Mucosa of stomach (tissue), 1 donor: ENCODE measurements at regions not wholly inside any gene's neighbourhood (a gene's known extent, or its start where the extent isn't known, plus 50 kb on each side); places are given as distances from the start of the nearest gene placed in this dataset.

Source experiments
- H3K27me3 ChIP-seq: one replicate; pipeline ENCODE4 v1.7.0; 2013; ENCODE audit warnings: mild to moderate bottlenecking, low read length; ENCODE audit not compliant: control insufficient read depth, insufficient read depth
- H3K36me3 ChIP-seq: one replicate; pipeline ENCODE4 v1.7.0; 2013; ENCODE audit warnings: low read length; ENCODE audit not compliant: control insufficient read depth, insufficient read depth
- H3K4me1 ChIP-seq: one replicate; pipeline ENCODE4 v1.7.0; 2013; ENCODE audit warnings: mild to moderate bottlenecking, low read length; ENCODE audit not compliant: control insufficient read depth, insufficient read depth
- H3K4me3 ChIP-seq: one replicate; pipeline ENCODE4 v1.7.0; 2013; ENCODE audit warnings: low read length
- H3K9ac ChIP-seq: one replicate; pipeline ENCODE4 v1.7.0; 2013; ENCODE audit warnings: mild to moderate bottlenecking, low read length, moderate library complexity
- H3K9me3 ChIP-seq: one replicate; pipeline ENCODE4 v1.7.0; 2013; ENCODE audit warnings: mild to moderate bottlenecking, low read length, moderate library complexity; ENCODE audit not compliant: control insufficient read depth
- donor health status: Pancreatic carcinoma.

DNA sequence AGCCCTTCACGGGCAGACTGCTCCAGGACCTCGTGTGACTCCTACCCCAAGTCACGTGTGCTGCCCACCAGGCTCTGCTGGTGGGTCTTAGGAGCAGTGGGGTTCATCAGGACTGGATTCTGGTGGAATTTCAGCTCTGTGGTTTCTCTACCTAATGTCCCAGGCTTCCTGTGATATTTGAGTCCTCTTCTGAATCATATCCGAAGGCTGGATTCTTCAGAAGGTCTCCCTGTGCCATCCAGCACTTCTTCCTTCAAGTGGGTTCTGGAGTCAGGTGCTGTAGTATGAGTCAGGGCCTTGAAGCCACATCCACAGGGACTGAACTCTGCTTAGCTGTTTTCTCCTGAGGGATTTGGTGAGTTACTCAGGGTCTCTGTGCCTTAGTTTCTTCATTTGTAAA, 850.2 kb upstream of the CELF4 start:
- Histone ChIP-seq H3K36me3 (no peaks in the 10 kb centered on the region), H3K9me3 (no peaks in the 10 kb centered on the region), H3K27me3 (no peaks in the 10 kb centered on the region), H3K4me1 (no peaks in the 10 kb centered on the region), H3K4me3 (no peak overlapping the region), H3K9ac (no peak overlapping the region)

DNA sequence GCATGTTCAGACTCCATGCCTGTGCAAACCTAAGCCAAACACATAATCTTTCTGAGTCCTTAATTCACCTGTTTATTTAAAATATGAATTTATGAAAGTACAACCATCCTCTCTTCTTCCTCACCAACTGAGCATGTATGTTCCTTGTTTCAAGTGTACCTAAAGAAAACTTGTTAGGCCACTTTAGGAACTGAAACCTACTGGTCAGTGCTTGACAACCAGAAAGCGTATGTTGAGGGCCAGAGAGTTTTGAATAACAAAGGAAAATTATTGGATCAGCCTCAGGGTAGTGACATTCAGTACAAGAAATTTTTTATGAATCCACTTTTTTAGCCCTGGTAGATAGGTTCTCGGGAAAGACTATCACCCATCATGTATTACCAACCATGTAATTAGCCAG, 847.6 kb upstream of the CELF4 start:
- Histone ChIP-seq H3K27me3 (no peaks in the 10 kb centered on the region), H3K9me3 (no peaks in the 10 kb centered on the region), H3K9ac (no peak overlapping the region), H3K4me1 (no peaks in the 10 kb centered on the region), H3K4me3 (no peak overlapping the region), H3K36me3 (no peaks in the 10 kb centered on the region)

DNA sequence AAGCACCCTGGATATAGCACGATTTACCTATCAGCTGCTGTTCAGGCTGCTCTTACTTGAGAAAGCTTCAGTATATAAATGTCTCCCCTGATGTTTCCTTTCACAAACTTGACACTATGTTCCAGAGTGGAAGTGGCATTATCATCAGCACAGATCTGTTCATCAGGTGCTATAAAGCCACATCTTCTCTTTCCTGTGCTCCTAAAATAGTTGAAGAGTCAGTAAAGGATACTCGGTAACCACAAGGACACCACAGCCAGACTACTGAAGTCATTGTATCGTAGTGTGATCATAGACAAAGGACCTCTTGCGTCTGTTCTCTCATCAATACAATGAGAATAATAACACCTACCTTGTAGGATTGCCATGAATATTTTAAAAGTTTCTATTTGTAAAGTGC, 841.0 kb upstream of the CELF4 start:
- Histone ChIP-seq H3K4me1 (no peaks in the 10 kb centered on the region), H3K9ac (no peak overlapping the region)

DNA sequence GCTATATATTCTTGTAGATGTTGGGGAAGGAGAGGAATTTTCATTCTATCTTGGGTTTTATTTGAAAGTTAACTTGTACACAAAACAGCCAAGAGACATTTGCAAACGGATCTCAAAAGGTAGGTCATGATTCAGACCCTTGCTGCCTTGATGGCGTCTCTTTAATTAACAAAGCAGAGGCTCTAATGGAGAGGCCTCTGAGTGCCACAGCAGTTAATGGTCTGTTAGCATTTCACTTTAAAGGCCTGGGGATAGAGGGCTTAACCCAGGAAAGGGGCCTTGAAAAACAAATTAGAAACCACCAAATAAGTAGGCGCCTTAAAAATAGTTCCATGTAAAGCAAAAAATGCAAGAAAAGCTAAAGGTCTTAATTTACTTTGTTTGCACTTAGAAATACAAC, 836.9 kb upstream of the CELF4 start:
- H3K9me3 ChIP-seq: no peaks in the 10 kb centered on the region
- no peaks in the 10 kb centered on the region for H3K36me3 ChIP-seq
- H3K4me1 ChIP-seq: no peaks in the 10 kb centered on the region
- H3K27me3 ChIP-seq: no peaks in the 10 kb centered on the region
- no peak overlapping the region for H3K9ac ChIP-seq
- no peak overlapping the region for H3K4me3 ChIP-seq

More for the DNA sequence above, 841.0 kb upstream of the CELF4 start:
- no peaks in the 10 kb centered on the region for H3K27me3 ChIP-seq
- no peaks in the 10 kb centered on the region for H3K36me3 ChIP-seq
- H3K9me3 ChIP-seq: no peaks in the 10 kb centered on the region
- H3K4me3 ChIP-seq: no peak overlapping the region

- Histone ChIP-seq H3K9ac (no peak overlapping the region), H3K27me3 (no peaks in the 10 kb centered on the region), H3K9me3 (no peaks in the 10 kb centered on the region), H3K4me1 (no peaks in the 10 kb centered on the region), H3K36me3 (no peaks in the 10 kb centered on the region), H3K4me3 (no peak overlapping the region)
Measured at GRCh38 chr18:38397094-38397493, 831.5 kb upstream of the CELF4 start.

DNA sequence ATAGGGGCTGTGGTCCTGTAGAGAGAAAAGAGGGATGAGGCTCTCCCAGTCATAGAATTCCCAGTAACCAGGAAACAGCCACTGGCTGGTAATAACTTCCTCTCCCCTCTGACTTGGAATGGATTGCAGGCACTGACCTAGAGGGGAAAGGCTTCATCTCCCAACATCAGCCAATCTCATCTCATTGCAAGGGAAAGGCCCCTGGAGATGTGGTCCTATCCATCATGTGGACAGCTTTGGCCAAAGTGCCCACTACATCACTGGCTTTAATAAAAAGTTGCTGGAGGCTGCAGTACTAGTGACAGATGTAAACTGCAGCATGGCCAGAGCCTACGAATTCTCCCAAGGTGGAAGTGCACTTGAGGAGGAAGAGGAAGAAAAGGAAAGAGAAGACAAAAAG, 820.5 kb upstream of the CELF4 start:
- H3K36me3 ChIP-seq: no peaks in the 10 kb centered on the region
- H3K27me3 ChIP-seq: no peaks in the 10 kb centered on the region
- no peak overlapping the region for H3K4me3 ChIP-seq
- no peaks in the 10 kb centered on the region for H3K9me3 ChIP-seq
- no peak overlapping the region for H3K9ac ChIP-seq
- H3K4me1 ChIP-seq: no peaks in the 10 kb centered on the region

DNA sequence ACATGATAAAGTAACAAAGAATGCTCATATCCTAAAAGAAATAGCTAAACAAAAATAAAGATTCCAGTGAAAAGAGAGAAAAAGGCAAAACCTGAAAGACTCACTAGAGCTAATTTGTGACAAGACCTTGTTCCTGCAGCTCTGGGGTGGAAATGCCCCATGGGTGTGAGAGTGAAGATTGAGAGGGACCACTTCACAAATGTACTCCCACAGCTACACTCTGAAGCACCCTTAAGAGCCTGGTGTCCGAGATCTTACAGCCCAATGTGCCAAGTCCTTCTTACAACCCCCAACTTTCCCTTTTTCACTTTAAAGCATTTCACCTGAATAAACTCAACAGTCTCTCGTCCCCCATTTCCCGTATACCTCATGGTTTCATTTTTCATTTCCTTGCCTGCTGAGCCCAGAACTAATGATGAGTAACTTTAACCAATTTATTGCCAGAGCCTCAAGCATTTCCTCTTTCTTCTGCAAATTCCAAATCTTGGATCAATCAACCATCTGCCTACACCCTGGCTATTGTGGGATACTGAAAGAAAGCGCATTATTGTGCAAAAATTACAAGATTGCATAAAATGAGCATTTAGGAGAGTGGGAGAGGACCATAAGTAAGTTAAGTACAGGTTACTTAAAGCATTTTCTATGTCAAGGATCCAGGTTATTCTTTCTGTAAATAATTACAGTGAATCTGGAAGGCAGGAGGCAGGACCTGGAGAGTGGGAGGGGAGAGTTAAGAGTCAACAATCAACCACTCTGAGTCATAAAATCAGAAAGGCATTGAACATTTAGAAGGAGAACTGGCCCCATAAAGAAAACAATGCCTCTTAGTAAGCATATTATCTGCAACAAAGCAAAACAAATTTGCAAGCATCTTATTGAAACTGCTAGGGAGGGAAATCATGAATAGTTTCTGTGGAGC, 804.4 kb upstream of the CELF4 start:
- Histone ChIP-seq H3K9me3 (no peaks in the 10 kb centered on the region), H3K4me1 (no peaks in the 10 kb centered on the region), H3K27me3 (no peaks in the 10 kb centered on the region), H3K4me3 (no peak overlapping the region), H3K9ac (no peak overlapping the region), H3K36me3 (no peaks in the 10 kb centered on the region)

GRCh38 chr18:38368886-38369285, 803.3 kb upstream of the CELF4 start:
- Histone ChIP-seq H3K27me3 (no peaks in the 10 kb centered on the region), H3K9me3 (no peaks in the 10 kb centered on the region), H3K9ac (no peak overlapping the region), H3K4me3 (no peak overlapping the region), H3K4me1 (no peaks in the 10 kb centered on the region), H3K36me3 (no peaks in the 10 kb centered on the region)

GRCh38 chr18:38368246-38368645, 802.6 kb upstream of the CELF4 start:
- no peaks in the 10 kb centered on the region for H3K27me3 ChIP-seq
- H3K9ac ChIP-seq: no peak overlapping the region
- no peaks in the 10 kb centered on the region for H3K9me3 ChIP-seq
- H3K36me3 ChIP-seq: no peaks in the 10 kb centered on the region
- H3K4me1 ChIP-seq: no peaks in the 10 kb centered on the region
- H3K4me3 ChIP-seq: no peak overlapping the region

- H3K9me3 ChIP-seq: no peaks in the 10 kb centered on the region
- no peak overlapping the region for H3K4me3 ChIP-seq
- no peaks in the 10 kb centered on the region for H3K27me3 ChIP-seq
- no peaks in the 10 kb centered on the region for H3K4me1 ChIP-seq
- no peak overlapping the region for H3K9ac ChIP-seq
- no peaks in the 10 kb centered on the region for H3K36me3 ChIP-seq
Measured at GRCh38 chr18:38367473-38367872, 801.9 kb upstream of the CELF4 start.

GRCh38 chr18:38362286-38362792, 796.7 kb upstream of the CELF4 start:
- Histone ChIP-seq H3K4me3 (no peak overlapping the region), H3K9me3 (no peaks in the 10 kb centered on the region), H3K27me3 (no peaks in the 10 kb centered on the region), H3K4me1 (no peaks in the 10 kb centered on the region), H3K36me3 (no peaks in the 10 kb centered on the region), H3K9ac (no peak overlapping the region)

GRCh38 chr18:38358805-38359657, 793.4 kb upstream of the CELF4 start:
- Histone ChIP-seq H3K4me1 (no peaks in the 10 kb centered on the region), H3K27me3 (no peaks in the 10 kb centered on the region), H3K9me3 (no peaks in the 10 kb centered on the region), H3K36me3 (no peaks in the 10 kb centered on the region), H3K4me3 (no peak overlapping the region), H3K9ac (no peak overlapping the region)
